Tongue (tissue), 1 donor: ENCODE measurements at regions not wholly inside any gene's neighbourhood (a gene's known extent, or its start where the extent isn't known, plus 50 kb on each side); places are given as distances from the start of the nearest gene placed in this dataset.

Experiments
- DNase-seq: peaks from one replicate; pipeline ENCODE4 v3.0.0-alpha.2; 2015

- DNase-seq, result no peak
Measured at GRCh38 chr2:191515551-191515950, 162.4 kb upstream of the NABP1 start.

GRCh38 chr2:191516260-191516659 is 161.7 kb upstream of the NABP1 start:
- DNase-seq, result no peak

GRCh38 chr2:191521608-191522208 is 156.2 kb upstream of the NABP1 start:
- peak; percentile 60 for DNase-seq

GRCh38 chr2:191522478-191523120 is 155.3 kb upstream of the NABP1 start:
- DNase-seq, result no peak

GRCh38 chr2:191526091-191526490 is 151.8 kb upstream of the NABP1 start:
- no peak for DNase-seq

- DNase-seq, result no peak
Measured at GRCh38 chr2:191526536-191526935, 151.4 kb upstream of the NABP1 start.

GRCh38 chr2:191526953-191527556 is 150.9 kb upstream of the NABP1 start:
- no peak for DNase-seq

GRCh38 chr2:191530618-191531017 is 147.3 kb upstream of the NABP1 start:
- no peak for DNase-seq

- DNase-seq, result no peak
Measured at GRCh38 chr2:191533693-191534180, 144.2 kb upstream of the NABP1 start.

GRCh38 chr2:191537921-191538320 is 140.0 kb upstream of the NABP1 start:
- no peak for DNase-seq

GRCh38 chr2:191538334-191538903 is 139.5 kb upstream of the NABP1 start:
- DNase-seq, result no peak

GRCh38 chr2:191539068-191539467 is 138.9 kb upstream of the NABP1 start:
- peak; percentile 58 for DNase-seq

- DNase-seq, result no peak
Measured at GRCh38 chr2:191540681-191541080, 137.3 kb upstream of the NABP1 start.

GRCh38 chr2:191543708-191544107 is 134.2 kb upstream of the NABP1 start:
- DNase-seq, result no peak

GRCh38 chr2:191544461-191545062 is 133.4 kb upstream of the NABP1 start:
- no peak for DNase-seq

- DNase-seq, result no peak
Measured at GRCh38 chr2:191545361-191545760, 132.6 kb upstream of the NABP1 start.

- peak; percentile 24 for DNase-seq
Measured at GRCh38 chr2:191552066-191552465, 125.9 kb upstream of the NABP1 start.

- no peak for DNase-seq
Measured at GRCh38 chr2:191554240-191554639, 123.7 kb upstream of the NABP1 start.

- DNase-seq, result peak; percentile 95
Measured at GRCh38 chr2:191555092-191555742, 122.7 kb upstream of the NABP1 start.

- DNase-seq, result no peak
Measured at GRCh38 chr2:191556463-191556862, 121.5 kb upstream of the NABP1 start.

- DNase-seq, result no peak
Measured at GRCh38 chr2:191557841-191558240, 120.1 kb upstream of the NABP1 start.

GRCh38 chr2:191559569-191559968 is 118.4 kb upstream of the NABP1 start:
- no peak for DNase-seq
